ENCODE measurements at regions not wholly inside any gene's neighbourhood (a gene's known extent, or its start where the extent isn't known, plus 50 kb on each side); places are given as distances from the start of the nearest gene placed in this dataset.

DNA sequence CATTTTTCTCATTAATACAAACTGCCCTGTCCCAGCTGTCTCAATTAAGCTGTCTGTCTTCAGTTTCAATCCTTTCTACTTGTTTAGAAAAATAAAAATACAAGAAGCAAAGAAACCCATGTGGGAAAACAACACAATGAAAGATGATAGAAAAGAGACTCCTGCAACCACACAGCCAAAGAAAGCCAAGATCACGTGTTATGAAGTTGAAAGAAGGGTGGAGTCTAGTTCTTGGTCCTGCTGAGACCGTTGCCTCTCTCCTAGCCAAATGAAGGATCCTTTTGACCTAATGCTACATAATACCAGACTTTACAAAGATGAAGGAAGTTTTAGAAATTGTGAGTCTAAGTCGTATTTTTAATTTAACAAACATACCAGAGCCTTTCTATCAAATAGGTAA is 218.8 kb upstream of the RRP15 start:
- no peak overlapping the region for H3T11ph ChIP-seq (ENCODE audit: low read length)
- no peak overlapping the region for H3K14ac ChIP-seq (ENCODE audit: insufficient read depth, low read length)
- H3K23me2 ChIP-seq (ENCODE audit: insufficient read length, low read depth, low read length, poor library complexity, severe bottlenecking), result no peaks in the 10 kb centered on the region
- no peaks in the 10 kb centered on the region for H3K4me1 Mint-ChIP-seq
- no peak overlapping the region for H4K5ac ChIP-seq (ENCODE audit: insufficient read length, low read depth, low read length)
- WGBS (ENCODE audit: extremely low coverage, insufficient read length, low lambda C conversion rate), result no CpG with 5 or more reads among the region's 3 CpGs
- no peak for DNase-seq
- no peak overlapping the region for H3K4me3 Mint-ChIP-seq
- H3K36me3 Mint-ChIP-seq (ENCODE audit: insufficient read depth in 1 of 3, low read depth in 3 of 3), result no peaks in the 10 kb centered on the region
- no peaks in the 10 kb centered on the region for H3K9me3 Mint-ChIP-seq
- no peak overlapping the region for H2AFZ ChIP-seq (ENCODE audit: low read length)
- H3K18ac ChIP-seq (ENCODE audit: insufficient read length, low read depth, low read length), result no peak overlapping the region
- H3K4me2 ChIP-seq (ENCODE audit: insufficient read depth, insufficient read length, low read length), result no peak overlapping the region
- no peak overlapping the region for H2BK120ac ChIP-seq (ENCODE audit: low read depth, low read length, poor library complexity, severe bottlenecking)
- TF ChIP-seq, protein P1, sequence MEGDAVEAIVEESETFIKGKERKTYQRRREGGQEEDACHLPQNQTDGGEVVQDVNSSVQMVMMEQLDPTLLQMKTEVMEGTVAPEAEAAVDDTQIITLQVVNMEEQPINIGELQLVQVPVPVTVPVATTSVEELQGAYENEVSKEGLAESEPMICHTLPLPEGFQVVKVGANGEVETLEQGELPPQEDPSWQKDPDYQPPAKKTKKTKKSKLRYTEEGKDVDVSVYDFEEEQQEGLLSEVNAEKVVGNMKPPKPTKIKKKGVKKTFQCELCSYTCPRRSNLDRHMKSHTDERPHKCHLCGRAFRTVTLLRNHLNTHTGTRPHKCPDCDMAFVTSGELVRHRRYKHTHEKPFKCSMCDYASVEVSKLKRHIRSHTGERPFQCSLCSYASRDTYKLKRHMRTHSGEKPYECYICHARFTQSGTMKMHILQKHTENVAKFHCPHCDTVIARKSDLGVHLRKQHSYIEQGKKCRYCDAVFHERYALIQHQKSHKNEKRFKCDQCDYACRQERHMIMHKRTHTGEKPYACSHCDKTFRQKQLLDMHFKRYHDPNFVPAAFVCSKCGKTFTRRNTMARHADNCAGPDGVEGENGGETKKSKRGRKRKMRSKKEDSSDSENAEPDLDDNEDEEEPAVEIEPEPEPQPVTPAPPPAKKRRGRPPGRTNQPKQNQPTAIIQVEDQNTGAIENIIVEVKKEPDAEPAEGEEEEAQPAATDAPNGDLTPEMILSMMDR (conservative IDR thresholded peaks at IDR 0.05), result no peak
- H3K4ac ChIP-seq (ENCODE audit: low read depth, low read length), result no peak overlapping the region
- no peak overlapping the region for H2AK5ac ChIP-seq (ENCODE audit: insufficient read length, low read length)
- H3K9me3 ChIP-seq (ENCODE audit: control insufficient read depth, low read depth, low read length), result no peaks in the 10 kb centered on the region
- no peak overlapping the region for H2BK5ac ChIP-seq (ENCODE audit: insufficient read length, low read length)
- no peaks in the 10 kb centered on the region for H3K27me3 ChIP-seq (ENCODE audit: insufficient read depth, low read length)
- H3K23ac ChIP-seq (ENCODE audit: insufficient read length, low read depth, low read length), result no peak overlapping the region
- H4K91ac ChIP-seq (ENCODE audit: insufficient read length, low read depth, low read length), result no peak overlapping the region
- H3K79me1 ChIP-seq (ENCODE audit: insufficient read depth, low read depth, low read length, poor library complexity, severe bottlenecking), result no peaks in the 10 kb centered on the region
- H4K20me1 ChIP-seq (ENCODE audit: control insufficient read depth, insufficient read depth, insufficient read length), result no peaks in the 10 kb centered on the region
- H3K27ac Mint-ChIP-seq, result no peak overlapping the region
- H4K8ac ChIP-seq (replicated peaks; ENCODE audit: insufficient read length, low read depth, low read length), result no peak overlapping the region
- no peak overlapping the region for H3K9ac ChIP-seq (ENCODE audit: extremely low read depth, insufficient read length, low read length)
- no peaks in the 10 kb centered on the region; the same call in 1 of the 2 replicates for H3K4me1 ChIP-seq (ENCODE audit: insufficient read depth, low read length)
- no peak overlapping the region for H3K56ac ChIP-seq (ENCODE audit: insufficient read length, low read depth, low read length)
- H2BK20ac ChIP-seq (ENCODE audit: low read depth, low read length, poor library complexity, severe bottlenecking), result no peak overlapping the region
- H3K79me2 ChIP-seq (ENCODE audit: insufficient read depth, low read length), result no peaks in the 10 kb centered on the region
- no peak overlapping the region; the same call in 1 of the 2 replicates for H2BK15ac ChIP-seq (ENCODE audit: low read depth, low read length)
- H3K27ac ChIP-seq (ENCODE audit: insufficient read length, low read depth, low read length), result no peak overlapping the region
- no peak overlapping the region for H2BK12ac ChIP-seq (ENCODE audit: insufficient read length, low read depth, low read length)
- H3K27me3 Mint-ChIP-seq (ENCODE audit: low read depth), result no peaks in the 10 kb centered on the region

All from H9 (cell line).